H1 (cell line): ENCODE measurements at regions not wholly inside any gene's neighbourhood (a gene's known extent, or its start where the extent isn't known, plus 50 kb on each side); places are given as distances from the start of the nearest gene placed in this dataset.

Source experiments
- CTCF ChIA-PET: fragments of 300-600 bp; sonication (Branson Sonifier 250); formaldehyde crosslinking; loops from one replicate; lab custom pipeline; 2021; ENCODE audit not compliant: partially characterized antibody; lab: Charles Lee
- POLR2A ChIA-PET: fragments of 300-600 bp; sonication (Branson Sonifier 250); formaldehyde crosslinking; loops from one replicate; lab custom pipeline; 2021; ENCODE audit warnings: inconsistent platforms; ENCODE audit not compliant: partially characterized antibody; lab: Charles Lee
- DNase-seq, 2 experiments: peaks; one replicate each; pipeline versions ENCODE4 v3.0.0 to v3.0.0-alpha.2; 2010 to 2022; ENCODE audit warnings: low spot score in 2 of 2, low read depth in 1 of 2, mixed read lengths in 1 of 2
- FAIRE-seq: peaks from 2 replicates; lab custom pipeline; 2011; peaks lifted over from hg19 to GRCh38; lab: Jason Lieb, UNC
- H2AFZ ChIP-seq: 2 replicates; pipeline ENCODE4 v1.8.1; 2012; ENCODE audit warnings: low read length, inconsistent platforms
- H2AK5ac ChIP-seq: 2 replicates; pipeline ENCODE4 v1.6.1; 2013; ENCODE audit warnings: low read depth, low read length
- H2BK120ac ChIP-seq: replicated peaks from 2 replicates; pipeline ENCODE3; 2013; ENCODE audit warnings: low read depth, low read length, inconsistent platforms
- H2BK12ac ChIP-seq: 2 replicates; pipeline ENCODE4 v1.6.1; 2013; ENCODE audit warnings: low read depth, low read length
- H2BK15ac ChIP-seq: 2 replicates; pipeline ENCODE4 v1.6.1; 2013; ENCODE audit warnings: low read length
- H2BK20ac ChIP-seq: 2 replicates; pipeline ENCODE4 v1.6.1; 2013; ENCODE audit warnings: low read length
- H2BK5ac ChIP-seq: 2 replicates; pipeline ENCODE4 v1.6.1; 2013; ENCODE audit warnings: low read depth, low read length
- H3K14ac ChIP-seq: 2 replicates; pipeline ENCODE4 v1.6.1; 2013; ENCODE audit warnings: inconsistent platforms; ENCODE audit not compliant: insufficient read length
- H3K18ac ChIP-seq: 2 replicates; pipeline ENCODE4 v1.6.1; 2013; ENCODE audit warnings: low read length; ENCODE audit errors: extremely low read depth
- H3K23ac ChIP-seq: 2 replicates; pipeline ENCODE4 v1.6.1; 2013; ENCODE audit warnings: inconsistent platforms; ENCODE audit not compliant: insufficient read length
- H3K23me2 ChIP-seq: 2 replicates; pipeline ENCODE4 v1.6.1; 2013; ENCODE audit warnings: low read depth, low read length
- H3K27ac ChIP-seq: 2 replicates; pipeline ENCODE4 v1.6.1; 2011; ENCODE audit warnings: low read depth, low read length, inconsistent platforms
- H3K27me3 ChIP-seq, 4 experiments: replicated peaks in 1 of 4; 1 replicate in 1 of 4; 2 replicates in 3 of 4; pipeline versions ENCODE4 v1.6.1 to v1.8.1; 2011 to 2013; ENCODE audit warnings: low read length in 3 of 4, mild to moderate bottlenecking in 3 of 4, inconsistent platforms in 2 of 4, mixed read lengths in 2 of 4, moderate library complexity in 1 of 4; ENCODE audit not compliant: control insufficient read depth in 3 of 4, insufficient read depth in 3 of 4; ENCODE audit errors: extremely low read depth in 1 of 4
- H3K36me3 ChIP-seq, 4 experiments: 2 replicates each; pipeline versions ENCODE4 v1.6.1 to v1.8.1; 2011 to 2013; ENCODE audit warnings: mild to moderate bottlenecking in 4 of 4, low read length in 3 of 4, moderate library complexity in 2 of 4, control low read depth in 1 of 4, inconsistent platforms in 1 of 4; ENCODE audit not compliant: insufficient read depth in 4 of 4, control insufficient read depth in 2 of 4
- H3K4ac ChIP-seq: replicated peaks from 2 replicates; pipeline ENCODE3; 2013; ENCODE audit warnings: low read length, low read depth, mixed read lengths, inconsistent platforms; ENCODE audit not compliant: insufficient read length
- H3K4me1 ChIP-seq, 4 experiments: replicated peaks in 1 of 4; 1 replicate in 1 of 4; 2 replicates in 3 of 4; pipeline versions ENCODE4 v1.6.1 to v1.8.1; 2011 to 2013; ENCODE audit warnings: low read length in 3 of 4, inconsistent platforms in 2 of 4, mixed read lengths in 1 of 4; ENCODE audit not compliant: insufficient read depth in 4 of 4, control insufficient read depth in 3 of 4
- H3K4me2 ChIP-seq, 2 experiments: 2 replicates each; pipeline versions ENCODE4 v1.6.1 to v1.8.1; 2011 to 2013; ENCODE audit warnings: low read depth in 2 of 2, low read length in 2 of 2, control low read depth in 1 of 2, inconsistent platforms in 1 of 2, mild to moderate bottlenecking in 1 of 2; ENCODE audit not compliant: insufficient read depth in 1 of 2
- H3K4me3 ChIP-seq, 4 experiments: fragments of 200-600, 300-600 bp in 1 of 4; sonication (generic), shearing (Covaris generic), sonication (Bioruptor Twin) in 1 of 4; 2 replicates each; pipeline versions ENCODE4 v1.5.1 to v1.8.1; 2011 to 2016; ENCODE audit warnings: low read length in 4 of 4, low read depth in 3 of 4, control low read depth in 2 of 4, inconsistent platforms in 2 of 4, mild to moderate bottlenecking in 2 of 4, mixed read lengths in 1 of 4, moderate library complexity in 1 of 4; ENCODE audit not compliant: insufficient read depth in 2 of 4; ENCODE audit errors: extremely low read depth in 1 of 4
- H3K56ac ChIP-seq: replicated peaks from 2 replicates; pipeline ENCODE3; 2013; ENCODE audit warnings: low read depth, mild to moderate bottlenecking, mixed read lengths, low read length, inconsistent platforms; ENCODE audit not compliant: insufficient read length
- H3K79me1 ChIP-seq: 2 replicates; pipeline ENCODE4 v1.6.1; 2013; ENCODE audit warnings: low read depth, low read length, control low read depth
- H3K79me2 ChIP-seq, 2 experiments: 2 replicates each; pipeline versions ENCODE4 v1.6.1 to v1.8.1; 2012 to 2013; ENCODE audit warnings: low read length in 2 of 2, mild to moderate bottlenecking in 2 of 2, inconsistent platforms in 1 of 2; ENCODE audit not compliant: insufficient read depth in 2 of 2, control insufficient read depth in 1 of 2
- H3K9ac ChIP-seq, 4 experiments: replicated peaks in 1 of 4; 1 replicate in 1 of 4; 2 replicates in 3 of 4; pipeline versions ENCODE4 v1.6.1 to v1.8.1; 2011 to 2013; ENCODE audit warnings: low read depth in 3 of 4, low read length in 3 of 4, control low read depth in 2 of 4, mild to moderate bottlenecking in 2 of 4, moderate library complexity in 2 of 4, inconsistent platforms in 1 of 4; ENCODE audit errors: extremely low read depth in 1 of 4
- H3K9me3 ChIP-seq, 2 experiments: 2 replicates each; pipeline versions ENCODE4 v1.6.1 to v1.8.1; 2012 to 2013; ENCODE audit warnings: mild to moderate bottlenecking in 2 of 2, moderate library complexity in 2 of 2, control low read depth in 1 of 2, inconsistent platforms in 1 of 2, low read depth in 1 of 2, low read length in 1 of 2, mixed read lengths in 1 of 2; ENCODE audit not compliant: insufficient read depth in 2 of 2
- H4K20me1 ChIP-seq, 2 experiments: replicated peaks in 1 of 2; 2 replicates each; pipeline versions ENCODE3 to v1.8.1; 2011 to 2013; ENCODE audit warnings: inconsistent platforms in 2 of 2, low read length in 2 of 2, mild to moderate bottlenecking in 1 of 2; ENCODE audit not compliant: insufficient read depth in 2 of 2, control insufficient read depth in 1 of 2
- H4K5ac ChIP-seq: 2 replicates; pipeline ENCODE4 v1.6.1; 2013; ENCODE audit warnings: low read length, low read depth, mixed read lengths, inconsistent platforms; ENCODE audit not compliant: insufficient read length
- H4K8ac ChIP-seq: 2 replicates; pipeline ENCODE4 v1.8.0; 2013; ENCODE audit warnings: mild to moderate bottlenecking, moderate library complexity, low read length, inconsistent platforms; ENCODE audit not compliant: insufficient read depth; ENCODE audit errors: extremely low read depth
- H4K91ac ChIP-seq: replicated peaks from 2 replicates; pipeline ENCODE3; 2013; ENCODE audit warnings: low read length, mixed read lengths, inconsistent platforms; ENCODE audit not compliant: insufficient read length
- CHD2 ChIP-seq: IDR thresholded peaks from 2 replicates; pipeline ENCODE4 v1.6.1; 2012; ENCODE audit warnings: low read length, improper control_type of control experiment
- EP300 ChIP-seq, 2 experiments: IDR thresholded peaks; 1 replicate in 1 of 2; 2 replicates in 1 of 2; pipeline ENCODE4 v1.6.1; 2011 to 2012; ENCODE audit warnings: low read depth in 2 of 2, low read length in 2 of 2, mild to moderate bottlenecking in 2 of 2, borderline replicate concordance in 1 of 2, inconsistent platforms in 1 of 2, moderate library complexity in 1 of 2
- EZH2 ChIP-seq: fragments of 200-600 bp; sonication (generic); IDR thresholded peaks from 2 replicates; pipeline ENCODE4 v1.7.1; 2012; ENCODE audit warnings: low read depth, mild to moderate bottlenecking, moderate library complexity, low read length, inconsistent platforms; ENCODE audit not compliant: severe bottlenecking
- GABPA ChIP-seq: IDR thresholded peaks from 2 replicates; pipeline ENCODE4 v1.6.1; 2011; ENCODE audit warnings: mild to moderate bottlenecking, low read length, moderate library complexity, borderline replicate concordance; ENCODE audit not compliant: insufficient read depth
- KDM5A ChIP-seq: fragments of 200-600 bp; IDR thresholded peaks from 2 replicates; pipeline ENCODE4 v1.7.1; 2012; ENCODE audit warnings: mild to moderate bottlenecking, low read length, inconsistent platforms, mixed read lengths
- MAFK ChIP-seq: IDR thresholded peaks from 2 replicates; pipeline ENCODE4 v1.6.1; 2012; ENCODE audit warnings: low read depth, mild to moderate bottlenecking, improper control_type of control experiment, low read length
- POLR2A ChIP-seq, 2 experiments: IDR thresholded peaks; 1 replicate in 1 of 2; 2 replicates in 1 of 2; pipeline ENCODE4 v1.6.1; 2011; ENCODE audit warnings: low read depth in 2 of 2, low read length in 2 of 2, mild to moderate bottlenecking in 2 of 2; ENCODE audit errors: control extremely low read depth in 1 of 2
- SP1 ChIP-seq: IDR thresholded peaks from 2 replicates; pipeline ENCODE4 v1.6.1; 2011; ENCODE audit warnings: low read depth, low read length
- SRF ChIP-seq: IDR thresholded peaks from 2 replicates; pipeline ENCODE4 v1.6.1; 2011; ENCODE audit warnings: mild to moderate bottlenecking, low read depth, low read length, moderate library complexity
- TAF7 ChIP-seq: optimal IDR thresholded peaks from 2 replicates; pipeline ENCODE3; 2011; ENCODE audit warnings: low read depth, mild to moderate bottlenecking, inconsistent platforms, low read length, moderate library complexity, borderline replicate concordance
- TCF12 ChIP-seq: IDR thresholded peaks from 2 replicates; pipeline ENCODE4 v1.6.1; 2011; ENCODE audit warnings: low read depth, mild to moderate bottlenecking, low read length
- ZNF274 ChIP-seq: IDR thresholded peaks from 2 replicates; pipeline ENCODE4 v1.7.0; 2012; ENCODE audit warnings: low read length, borderline replicate concordance; ENCODE audit errors: extremely low read depth
- WGBS, 2 experiments: shearing (Covaris generic) in 1 of 2; methylation state at CpG; one replicate each; pipeline versions ENCODE4 v1.1.6 to v1.1.7; 2013 to 2015; ENCODE audit warnings: low lambda C conversion rate in 2 of 2, mixed read lengths in 2 of 2, inconsistent platforms in 1 of 2, low coverage in 1 of 2, missing lambda C conversion rate in 1 of 2; ENCODE audit not compliant: insufficient replicate concordance in 2 of 2, insufficient coverage in 1 of 2, insufficient read length in 1 of 2; ENCODE audit errors: extremely low coverage in 1 of 2, missing lambda C conversion rate in 1 of 2; 5-methylcytosine and 5-hydroxymethylcytosine counted together

- FAIRE-seq (no peak), DNase-seq (no peak)
- ChIA-PET POLR2A (interaction anchor here (0.6 to 2.5 kb wide), 3 partner anchors 10 to 89 kb away, joined by 3 to 9 read pairs (median 6); no protein-coding TSS in a partner anchor), CTCF (interaction anchor here (0.7 to 8.4 kb wide), 9 partner anchors 11 to 123 kb away, joined by 3 to 81 read pairs (median 5); no protein-coding TSS in a partner anchor)
- Histone ChIP-seq H3K18ac (0 out of 2 replicates have a peak overlapping the region, but pooled peaks have one; percentile 51), H3K27ac (no peak overlapping the region), H3K79me2 (no peaks in the 10 kb centered on the region), H4K5ac (no peak overlapping the region), H3K9ac (no peak overlapping the region; a peak in 1 of 7 replicates), H3K4me1 (peaks cover 0 to 32% (median 22%) of the 10 kb centered on the region in 4 experiments; a peak in 6 of 7 replicates), H2BK20ac (no peak overlapping the region), H2BK5ac (peak overlapping the region; percentile 49; the same call in 1 of the 2 replicates), H3K27me3 (peaks cover 0 to 7% (median 3%) of the 10 kb centered on the region in 4 experiments; a peak in 4 of 7 replicates), H3K14ac (no peak overlapping the region), H3K56ac (no peak overlapping the region), H4K8ac (no peak overlapping the region), H2BK12ac (peak overlapping the region; percentile 31; the same call in 1 of the 2 replicates), H3K4me3 (no peak overlapping the region), H3K4ac (no peak overlapping the region), H3K36me3 (no peaks in the 10 kb centered on the region), H2AFZ (no peak overlapping the region), H3K4me2 (no peak overlapping the region), H3K23me2 (peaks cover 3% of the 10 kb centered on the region; the same call in 1 of the 2 replicates), H4K20me1 (no peaks in the 10 kb centered on the region), H2BK120ac (no peak overlapping the region), H3K23ac (no peak overlapping the region), H4K91ac (no peak overlapping the region), H3K9me3 (no peaks in the 10 kb centered on the region), H2BK15ac (no peak overlapping the region), H3K79me1 (no peaks in the 10 kb centered on the region), H2AK5ac (peak overlapping the region; percentile 9; the same call in 1 of the 2 replicates)
- 86% methylated on average over 19 of the region's 19 CpGs; no CpG with 5 or more reads in 1 of the 2 experiments for WGBS, 2 experiments
- TF ChIP-seq GABPA, result no peak
- TF ChIP-seq POLR2A (IDR thresholded peaks at IDR 0.05; ENCODE audit: control extremely low read depth in 1 of 2, low read depth in 2 of 2, low read length in 2 of 2), result no peak
- no peak for TF ChIP-seq SRF
- no peak for TF ChIP-seq MAFK
- TF ChIP-seq TAF7, result no peak
- no peak for TF ChIP-seq KDM5A
- no peak for TF ChIP-seq EP300 (IDR thresholded peaks at IDR 0.05; ENCODE audit: borderline replicate concordance in 1 of 2, low read depth in 2 of 2, low read length in 2 of 2)
- no peak for TF ChIP-seq EZH2
- no peak for TF ChIP-seq CHD2
- TF ChIP-seq ZNF274, result no peak
- TF ChIP-seq SP1, result no peak
- no peak for TF ChIP-seq TCF12
Measured at GRCh38 chr5:139740138-139740991, 55.2 kb upstream of the PSD2 start.
